Kidney (tissue), 13 donors: ENCODE measurements at regions not wholly inside any gene's neighbourhood (a gene's known extent, or its start where the extent isn't known, plus 50 kb on each side); places are given as distances from the start of the nearest gene placed in this dataset.

Experiments used
- DNase-seq, 5 donors: peaks; one replicate each; pipeline ENCODE4 v3.0.0-alpha.2; 2013 to 2020
- FAIRE-seq: peaks from 2 replicates; lab custom pipeline; 2012; peaks lifted over from hg19 to GRCh38; lab: Jason Lieb, UNC
- H3K27ac ChIP-seq, 2 donors: one replicate each; pipeline ENCODE4 v1.7.0; 2013; ENCODE audit warnings: low read depth in 2 of 2, low read length in 2 of 2, inconsistent platforms in 1 of 2
- H3K27me3 ChIP-seq: one replicate; pipeline ENCODE4 v1.7.1; 2013; ENCODE audit warnings: low read length, inconsistent platforms; ENCODE audit not compliant: control insufficient read depth, insufficient read depth
- H3K36me3 ChIP-seq, 3 donors: one replicate each; pipeline versions ENCODE4 v1.7.0 to v1.7.1; 2013; ENCODE audit warnings: low read length in 3 of 3, control low read depth in 1 of 3, inconsistent platforms in 1 of 3; ENCODE audit not compliant: insufficient read depth in 3 of 3, control insufficient read depth in 2 of 3
- H3K4me1 ChIP-seq, 3 donors: one replicate each; pipeline versions ENCODE4 v1.7.0 to v1.7.1; 2013; ENCODE audit warnings: low read length in 3 of 3, inconsistent platforms in 1 of 3, low read depth in 1 of 3; ENCODE audit not compliant: control insufficient read depth in 2 of 3, insufficient read depth in 2 of 3
- H3K4me3 ChIP-seq, 3 donors: one replicate each; pipeline versions ENCODE4 v1.7.0 to v1.8.1; 2013; ENCODE audit warnings: low read length in 3 of 3, control low read depth in 1 of 3, inconsistent platforms in 1 of 3
- H3K9ac ChIP-seq, 3 donors: one replicate each; pipeline versions ENCODE4 v1.7.0 to v1.7.1; 2013; ENCODE audit warnings: low read length in 3 of 3, control low read depth in 1 of 3, inconsistent platforms in 1 of 3
- H3K9me3 ChIP-seq, 3 donors: one replicate each; pipeline versions ENCODE4 v1.7.0 to v1.7.1; 2013; ENCODE audit warnings: low read length in 3 of 3, control low read depth in 1 of 3, inconsistent platforms in 1 of 3; ENCODE audit not compliant: control insufficient read depth in 2 of 3, insufficient read depth in 1 of 3
- CTCF ChIP-seq: IDR thresholded peaks from 3 replicates; pipeline ENCODE4 v1.5.1; 2012; ENCODE audit warnings: mild to moderate bottlenecking, moderate library complexity, borderline replicate concordance; ENCODE audit not compliant: insufficient read depth; ENCODE audit errors: extremely low read depth
- intact Hi-C: fragments of 100-400 bp; cut with DNase I; formaldehyde crosslinking; loops from one replicate; pipeline ENCODE4 v1.11.1; 2022
- donor health status: control.
- donor health status: control.
- donor health status: control.
- donor health status: control.
- donor health status: control.
- donor health status: DM: yes; HTN: yes; CAD: no.
- donor health status: Normal renal cell carcinoma (clear cell type).

GRCh38 chr1:108043707-108044106 lies 78.7 kb upstream of the VAV3 start:
- DNase-seq (no peak), FAIRE-seq (no peak)
- H3K9ac ChIP-seq: no peak overlapping the region
- intact Hi-C loops: no loop called here
- H3K27me3 ChIP-seq: no peaks in the 10 kb centered on the region
- no peak for TF ChIP-seq CTCF
- H3K36me3 ChIP-seq: no peaks in the 10 kb centered on the region
- H3K4me3 ChIP-seq: no peak overlapping the region
- no peaks in the 10 kb centered on the region for H3K9me3 ChIP-seq
- H3K4me1 ChIP-seq: peaks cover 0 to 4% (median 0%) of the 10 kb centered on the region in 3 donors
- no peak overlapping the region for H3K27ac ChIP-seq

- no peaks in the 10 kb centered on the region for H3K9me3 ChIP-seq
- TF ChIP-seq CTCF: no peak
- H3K9ac ChIP-seq: no peak overlapping the region
- no peak for DNase-seq
- no peaks in the 10 kb centered on the region for H3K36me3 ChIP-seq
- H3K27me3 ChIP-seq: no peaks in the 10 kb centered on the region
- FAIRE-seq: no peak
- peaks cover 0 to 9% (median 5%) of the 10 kb centered on the region in 3 donors for H3K4me1 ChIP-seq
- H3K4me3 ChIP-seq: no peak overlapping the region
- intact Hi-C loops: no loop called here
- H3K27ac ChIP-seq: no peak overlapping the region
These were observed 77.6 kb upstream of the VAV3 start for GRCh38 chr1:108042610-108043009.

- intact Hi-C loops: no loop called here
- TF ChIP-seq CTCF: no peak
- Histone ChIP-seq H3K27me3 (no peaks in the 10 kb centered on the region), H3K9me3 (no peaks in the 10 kb centered on the region), H3K9ac (no peak overlapping the region), H3K4me3 (no peak overlapping the region), H3K36me3 (no peaks in the 10 kb centered on the region), H3K4me1 (peaks cover 0 to 9% (median 6%) of the 10 kb centered on the region in 3 donors), H3K27ac (no peak overlapping the region)
- FAIRE-seq: no peak
- peak in 1 of 5 donors; percentile 21 for DNase-seq
These were observed 76.6 kb upstream of the VAV3 start for GRCh38 chr1:108041360-108042142.
